ENCODE measurements at regions not wholly inside any gene's neighbourhood (a gene's known extent, or its start where the extent isn't known, plus 50 kb on each side); places are given as distances from the start of the nearest gene placed in this dataset.

DNA sequence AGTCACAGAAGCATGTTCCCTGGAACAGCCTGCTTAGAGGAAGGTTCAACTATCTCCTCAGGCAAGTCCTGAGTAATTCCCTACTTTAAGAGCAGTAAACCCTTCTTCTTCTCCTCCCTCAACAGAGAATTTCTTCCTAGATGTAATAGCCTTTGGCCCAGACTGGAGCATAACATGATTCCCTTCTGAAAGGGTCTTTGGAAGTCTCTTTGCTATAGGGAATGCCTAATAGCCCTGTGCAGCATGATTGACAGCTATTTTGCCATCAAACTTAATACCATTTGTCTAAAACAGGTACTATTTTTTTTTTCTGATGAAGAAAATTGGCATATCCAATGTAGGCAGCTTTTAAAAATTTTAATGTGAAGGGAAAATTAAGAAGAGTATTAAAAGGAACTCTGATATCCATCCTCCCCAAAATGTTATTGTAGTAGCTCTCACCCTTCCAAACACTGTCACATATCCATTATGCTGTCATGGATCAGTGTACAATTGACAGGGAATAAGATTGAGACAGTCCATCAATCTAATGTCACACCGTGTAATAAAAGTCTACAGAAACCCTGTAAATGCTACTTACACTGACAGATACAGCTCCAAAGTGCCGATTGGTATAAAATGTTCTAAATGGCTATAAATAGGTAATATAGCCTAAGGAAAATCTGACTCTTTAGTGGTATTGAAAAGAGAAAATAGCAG, 884.6 kb downstream of the TTLL7 start:
- DNase-seq = no peak

DNA sequence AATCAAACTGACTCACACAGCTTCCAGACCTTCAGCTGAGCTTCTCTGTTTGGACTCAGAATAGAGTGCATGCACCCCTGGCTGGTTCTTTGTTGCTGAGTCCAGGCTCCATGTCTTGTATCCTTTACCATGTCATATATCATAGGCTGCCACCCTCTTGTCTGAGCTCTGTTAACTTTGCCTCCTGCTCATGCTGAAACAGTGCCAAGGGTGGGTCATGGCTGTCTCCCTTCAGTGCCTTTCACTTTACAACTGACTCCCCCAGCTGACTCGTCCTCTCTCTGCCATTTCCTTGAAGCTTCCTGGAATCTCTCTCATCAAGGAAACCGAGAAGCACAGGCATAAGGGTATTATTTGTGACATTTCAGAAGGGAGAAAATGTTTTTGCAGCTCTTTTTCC, 885.3 kb downstream of the TTLL7 start:
- no peak for DNase-seq

DNA sequence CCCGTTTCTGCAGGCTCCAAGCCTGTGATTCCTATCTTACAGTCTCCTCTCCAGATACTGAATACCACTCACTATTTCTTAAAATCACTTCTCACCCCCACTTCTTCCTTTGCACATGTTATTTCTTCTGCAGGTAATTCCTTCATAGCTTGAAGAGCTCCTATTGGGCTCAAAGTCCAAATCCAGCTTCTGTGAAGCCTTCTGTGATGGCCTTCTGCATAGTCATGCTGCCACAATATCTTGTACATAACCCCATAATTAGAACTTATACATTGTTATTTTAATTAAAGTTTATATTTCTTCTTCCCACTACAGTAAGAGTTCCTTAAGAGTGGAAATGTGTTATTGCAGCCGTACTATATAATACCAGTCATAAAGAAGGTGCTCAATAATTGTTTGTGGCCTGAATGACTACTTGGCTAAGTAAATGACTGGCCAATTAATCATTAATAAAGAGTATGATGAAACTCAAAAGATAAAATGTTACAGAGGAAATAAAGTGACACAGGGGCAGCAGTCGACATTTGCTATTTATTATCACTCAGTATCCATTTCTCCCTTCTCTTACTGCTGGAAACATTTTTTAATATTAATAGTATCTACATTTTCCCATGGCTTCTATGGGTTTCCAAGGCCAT, 886.6 kb downstream of the TTLL7 start:
- DNase-seq = no peak

DNA sequence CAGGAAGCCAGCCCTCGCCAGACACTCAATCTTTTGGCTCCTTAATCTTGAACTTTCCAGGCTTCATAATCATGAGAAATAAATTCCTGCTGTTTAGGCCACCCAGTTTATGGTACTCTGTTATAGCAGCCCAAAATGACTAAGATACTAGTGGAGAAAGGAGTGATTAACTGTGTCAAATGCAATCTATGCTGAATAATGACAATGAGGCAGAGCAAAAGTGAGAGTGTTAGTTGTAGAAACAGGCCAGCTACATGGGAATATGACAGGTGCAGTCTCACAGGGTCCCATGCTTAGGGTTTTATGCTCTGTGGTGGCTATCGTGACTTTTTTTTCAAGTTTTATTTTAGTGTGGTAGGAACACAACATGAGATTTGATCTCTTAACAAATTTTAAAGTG, 888.8 kb downstream of the TTLL7 start:
- DNase-seq = no peak

DNA sequence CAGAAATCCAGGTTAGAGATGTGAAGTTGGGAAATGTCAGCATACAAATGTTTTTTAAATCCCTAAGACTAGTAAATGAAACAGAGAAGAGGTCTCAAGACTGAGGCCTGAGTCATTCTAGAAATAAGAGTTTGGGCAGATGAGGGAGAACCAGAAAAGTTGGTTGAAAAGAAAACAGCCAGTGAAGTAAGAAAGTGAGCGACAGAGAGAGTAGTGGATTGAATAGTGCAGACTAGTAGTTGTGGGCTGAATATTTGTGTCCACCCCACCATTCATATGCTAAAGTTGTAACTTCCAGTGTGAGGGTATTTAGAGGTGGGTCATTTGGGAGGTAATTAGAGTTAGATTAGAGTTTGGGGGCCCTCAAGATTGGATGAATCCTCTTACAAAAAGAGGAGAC, 889.2 kb downstream of the TTLL7 start:
- no peak for DNase-seq

DNA sequence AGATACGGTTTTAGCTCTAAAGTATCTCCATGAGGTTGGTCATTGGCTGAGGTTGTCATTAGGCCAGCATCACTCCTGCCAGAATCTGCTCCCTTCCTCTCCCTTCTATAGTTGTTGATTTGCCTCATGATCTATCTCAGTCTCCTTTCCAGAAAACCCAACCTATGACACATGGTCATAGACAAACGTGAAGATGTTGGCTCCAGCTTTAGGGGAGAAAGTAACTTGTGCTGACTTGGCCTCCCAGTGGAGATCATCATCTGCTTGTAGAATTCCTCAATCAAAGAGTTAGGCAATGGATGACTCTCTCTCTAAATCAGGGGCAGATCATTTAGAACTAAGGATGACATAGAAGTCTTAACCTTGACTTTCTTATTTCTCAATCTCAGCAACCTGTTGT, 894.4 kb downstream of the TTLL7 start:
- DNase-seq = no peak

DNA sequence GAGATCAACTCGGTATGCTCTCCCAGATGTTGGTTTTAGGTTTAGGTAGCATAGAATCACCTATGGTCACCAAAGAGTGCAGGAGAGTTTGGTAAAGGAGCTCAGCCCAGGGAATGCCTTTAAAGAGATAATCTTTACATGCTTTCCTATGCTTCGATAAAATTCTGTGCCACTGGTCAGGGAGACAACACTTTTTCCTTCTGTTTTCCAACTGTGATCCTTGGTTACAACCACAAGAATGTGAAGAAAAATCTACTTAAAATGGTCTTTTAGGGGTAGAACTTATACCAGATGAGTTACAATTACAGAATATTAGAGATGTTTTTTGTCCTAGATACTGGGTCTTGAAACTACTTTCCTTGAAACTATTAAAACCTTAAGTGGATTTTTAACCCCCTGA, 895.6 kb downstream of the TTLL7 start:
- no peak for DNase-seq

GRCh38 chr1:83102630-83103071, 896.3 kb downstream of the TTLL7 start:
- no peak for DNase-seq

- no peak for DNase-seq
Observed at GRCh38 chr1:83101406-83101805, 897.5 kb downstream of the TTLL7 start.

DNA sequence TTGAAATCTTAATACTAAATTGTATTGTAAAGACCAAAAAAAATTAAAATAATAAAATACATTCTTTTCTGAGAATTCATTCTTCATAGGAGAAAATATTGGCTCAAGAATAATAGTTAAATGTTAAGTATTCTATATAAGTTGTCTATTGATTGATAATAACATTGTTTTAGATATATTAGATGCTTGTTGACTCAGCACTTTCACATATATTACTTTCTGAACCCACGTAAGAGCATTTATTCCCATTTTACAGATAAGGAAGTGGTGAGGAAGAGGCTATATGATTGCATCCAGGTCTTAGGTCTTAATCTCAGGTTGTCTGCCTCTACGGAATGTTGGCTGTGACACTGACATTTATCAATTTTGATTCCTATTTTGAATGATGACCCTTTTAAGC, 898.8 kb downstream of the TTLL7 start:
- DNase-seq = no peak

GRCh38 chr1:83098791-83099190, 900.1 kb downstream of the TTLL7 start:
- no peak for DNase-seq

DNA sequence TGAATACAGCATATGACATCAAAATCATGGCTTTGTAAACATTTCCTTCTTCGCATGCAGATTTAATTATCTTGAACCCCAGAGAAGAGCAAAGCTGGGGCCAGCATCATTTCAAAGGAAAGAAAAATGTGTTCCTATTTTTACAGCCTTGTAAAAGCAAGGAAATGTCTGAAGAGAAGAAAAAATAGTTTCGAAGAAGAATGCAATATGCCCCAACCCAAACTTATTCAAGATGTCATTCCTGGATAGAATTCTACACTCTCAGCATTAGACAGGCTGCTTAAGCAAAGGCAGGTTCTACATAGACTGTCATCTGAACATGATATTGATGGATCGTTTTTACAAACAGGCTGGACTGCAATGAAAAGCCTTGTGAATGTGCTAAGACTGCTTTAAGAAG, 900.8 kb downstream of the TTLL7 start:
- DNase-seq = no peak

- DNase-seq = no peak
Observed at GRCh38 chr1:83097715-83098114, 901.2 kb downstream of the TTLL7 start.

DNA sequence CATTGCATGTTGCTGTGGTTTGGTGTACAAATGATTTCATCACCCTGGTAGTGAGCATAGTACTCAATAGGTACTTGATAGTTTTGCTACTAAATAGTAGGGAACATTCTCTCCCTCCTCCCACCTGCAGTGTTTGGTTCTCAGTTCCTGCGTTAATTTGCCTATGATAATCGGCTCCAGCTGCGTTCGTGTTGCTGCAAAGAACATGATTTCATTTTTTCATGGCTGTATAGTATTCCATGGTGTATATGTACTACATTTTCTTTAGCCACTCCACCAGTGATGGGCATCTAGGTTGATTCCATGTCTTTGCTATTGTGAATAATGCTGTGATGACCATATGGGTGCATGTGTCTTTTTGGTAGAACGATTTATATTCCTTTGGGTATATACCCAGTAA, 903.4 kb downstream of the TTLL7 start:
- no peak for DNase-seq

- DNase-seq = no peak
Observed at GRCh38 chr1:83090195-83090594, 908.7 kb downstream of the TTLL7 start.

DNA sequence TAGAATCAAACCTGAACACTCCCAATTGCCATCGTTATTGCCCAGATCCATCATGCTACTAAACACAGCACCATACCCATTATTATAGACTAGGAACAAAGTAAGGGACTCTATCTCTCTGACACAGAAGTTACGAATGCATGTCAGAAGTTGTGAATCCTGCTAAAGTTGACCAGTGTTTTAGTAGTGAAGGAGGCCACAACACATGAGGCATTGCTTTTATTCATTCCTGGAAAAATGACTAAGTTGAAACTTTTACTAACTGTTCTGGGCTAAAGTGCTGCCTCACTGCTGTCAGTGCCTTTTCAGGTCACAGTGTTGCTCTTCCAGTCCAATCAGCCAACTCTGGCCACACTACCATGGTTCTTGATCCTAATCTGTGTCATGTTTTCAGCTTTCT, 911.1 kb downstream of the TTLL7 start:
- DNase-seq = no peak

- DNase-seq = no peak
Observed at GRCh38 chr1:83086986-83087512, 911.9 kb downstream of the TTLL7 start.

DNA sequence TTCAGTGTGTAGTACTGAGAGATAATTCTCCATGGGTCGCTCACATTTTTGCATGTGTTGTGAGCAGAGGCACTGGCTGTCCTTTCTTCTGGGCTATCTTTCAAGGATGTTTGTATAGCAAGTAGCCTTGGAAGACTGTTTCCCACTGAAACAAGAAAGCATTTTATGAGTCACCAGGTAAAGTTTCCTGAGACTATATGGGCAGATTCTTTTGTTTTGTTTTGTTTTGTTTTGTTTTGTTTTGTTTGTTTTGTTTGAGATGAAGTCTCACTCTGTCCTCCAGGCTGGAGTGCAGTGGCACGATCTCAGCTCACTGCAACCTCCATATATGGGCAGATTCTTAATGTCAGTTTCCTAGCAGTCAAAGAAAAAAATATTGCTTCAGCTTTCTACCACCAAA, 912.6 kb downstream of the TTLL7 start:
- no peak for DNase-seq

DNA sequence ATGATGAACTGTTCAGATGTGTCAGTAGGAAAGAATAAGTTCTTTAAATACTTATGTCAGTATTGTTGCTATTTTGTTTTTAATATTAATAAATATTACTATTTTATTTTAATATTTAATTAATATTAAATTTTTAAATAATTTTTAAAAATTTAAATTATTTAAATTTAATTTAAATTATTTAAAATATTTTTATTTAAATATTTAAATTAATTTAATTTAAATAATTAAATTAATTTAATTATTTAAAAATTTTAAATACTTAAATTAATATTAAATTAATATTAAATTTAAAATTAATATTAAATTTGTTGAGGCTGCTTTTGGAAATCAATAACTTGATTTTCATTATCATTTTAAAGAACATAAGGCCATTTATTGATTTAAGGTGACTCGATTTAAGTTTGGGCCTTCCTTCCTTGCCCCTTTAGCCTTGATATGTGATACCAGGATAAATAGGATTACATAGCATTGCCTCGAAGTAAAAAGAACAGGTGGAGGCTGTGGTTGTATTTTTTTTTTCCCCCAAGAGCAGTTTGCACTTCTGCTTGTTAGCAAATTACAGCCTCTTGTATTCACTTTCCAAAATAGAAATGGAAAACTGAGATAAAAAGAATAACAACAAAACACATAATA, 915.2 kb downstream of the TTLL7 start:
- no peak for DNase-seq

DNA sequence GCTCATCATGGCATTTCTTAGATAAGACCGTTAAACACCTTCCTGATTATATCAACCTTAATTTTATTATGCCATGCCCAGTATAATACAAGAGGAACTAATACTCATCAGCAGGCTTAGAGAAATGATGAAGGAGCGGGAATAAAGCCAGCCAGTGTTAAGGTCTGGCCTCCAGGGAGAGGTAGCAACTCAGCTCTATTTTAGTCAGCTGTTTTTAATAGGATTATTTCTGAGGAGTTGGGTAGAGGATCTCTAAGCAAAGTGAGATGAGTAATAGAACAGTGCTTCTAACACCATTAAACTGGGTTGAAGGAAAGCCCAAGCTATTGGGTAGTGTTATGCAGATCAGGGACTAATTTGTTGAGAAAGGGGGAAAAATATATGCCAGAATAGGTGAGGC, 921.5 kb downstream of the TTLL7 start:
- no peak for DNase-seq

GRCh38 chr1:83075107-83075506, 923.8 kb downstream of the TTLL7 start:
- no peak for DNase-seq

DNA sequence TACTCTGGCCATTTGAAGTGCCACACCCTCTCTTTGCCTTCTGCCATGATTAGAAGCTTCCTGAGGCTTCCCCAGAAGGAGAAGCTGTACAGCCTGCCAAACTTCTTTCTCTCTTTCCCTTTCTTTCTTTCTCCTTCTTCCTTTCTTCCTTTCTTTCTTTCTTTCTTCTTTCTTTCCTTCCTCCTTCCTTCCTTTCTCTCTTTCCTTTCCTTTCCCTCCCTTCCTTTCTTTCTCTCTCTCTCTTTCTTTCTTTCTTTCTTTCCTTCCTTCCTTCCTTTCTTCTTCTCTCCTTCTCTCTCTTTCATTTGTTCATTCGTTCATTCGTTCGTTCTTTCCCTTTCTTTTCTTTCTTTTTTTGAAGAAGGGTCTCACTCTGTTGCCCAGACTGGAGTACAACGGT, 931.0 kb downstream of the TTLL7 start:
- DNase-seq = no peak

DNA sequence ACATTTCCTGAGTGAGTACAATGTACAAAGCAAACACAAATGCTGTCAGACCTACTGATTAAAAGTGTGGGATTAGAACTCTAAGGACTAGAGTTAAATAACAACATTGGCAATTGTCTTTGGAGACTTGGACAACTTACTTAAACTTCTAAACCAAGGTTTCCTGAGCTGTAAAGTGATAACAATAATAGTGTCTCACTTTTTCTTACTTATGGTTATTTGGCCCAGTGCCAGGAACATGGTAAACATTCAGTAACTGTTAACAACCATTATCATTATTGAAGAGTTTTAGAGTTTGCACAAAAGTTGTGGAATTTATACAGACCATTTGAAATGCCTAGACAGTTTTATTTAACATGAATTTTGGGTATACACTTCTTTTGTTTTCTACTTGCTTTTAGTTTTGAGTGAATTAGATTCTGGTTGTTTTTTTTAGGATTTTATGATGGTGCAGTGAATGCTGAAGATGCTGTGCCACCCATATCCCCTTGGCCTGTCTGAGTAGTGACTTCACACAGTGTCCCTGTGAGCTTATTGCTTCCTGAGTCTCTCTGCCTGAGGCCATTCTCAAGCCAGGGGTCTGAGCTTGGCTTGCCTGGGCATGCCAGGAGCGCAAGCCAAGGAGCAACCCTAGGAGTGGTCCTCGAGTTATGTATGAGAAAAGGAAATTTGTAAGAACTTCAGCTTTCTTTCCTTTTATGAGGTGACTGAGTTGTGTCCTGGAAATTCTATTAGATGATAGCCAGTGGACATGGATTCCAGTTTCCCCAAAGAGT, 932.8 kb downstream of the TTLL7 start:
- DNase-seq = no peak
